HEK293 (cell line): ENCODE measurements at regions not wholly inside any gene's neighbourhood (a gene's known extent, or its start where the extent isn't known, plus 50 kb on each side); places are given as distances from the start of the nearest gene placed in this dataset.

Experiments used
- CTCF ChIP-seq: fragments of 450-650 bp; formaldehyde crosslinking; IDR thresholded peaks from 2 replicates; pipeline ENCODE4 v1.5.1; 2016; ENCODE audit warnings: missing biosample characterization, missing genetic modification characterization
- SP2 ChIP-seq: fragments of 450-650 bp; formaldehyde crosslinking; IDR thresholded peaks from 2 replicates; pipeline ENCODE4 v1.5.1; 2016; ENCODE audit warnings: missing biosample characterization, missing genetic modification characterization
- YY1 ChIP-seq: fragments of 450-650 bp; formaldehyde crosslinking; IDR thresholded peaks from 2 replicates; pipeline ENCODE4 v1.5.1; 2018; ENCODE audit warnings: missing biosample characterization, missing genetic modification characterization
- ZBTB17 ChIP-seq: fragments of 450-650 bp; formaldehyde crosslinking; IDR thresholded peaks from 2 replicates; pipeline ENCODE4 v1.5.1; 2016; ENCODE audit warnings: missing biosample characterization, missing genetic modification characterization
- ZFP41 ChIP-seq: fragments of 450-650 bp; formaldehyde crosslinking; IDR thresholded peaks from 2 replicates; pipeline ENCODE4 v1.5.1; 2016; ENCODE audit warnings: missing biosample characterization, missing genetic modification characterization, borderline replicate concordance
- ZNF140 ChIP-seq: fragments of 450-650 bp; formaldehyde crosslinking; IDR thresholded peaks from 2 replicates; pipeline ENCODE4 v1.5.1; 2016; ENCODE audit warnings: missing biosample characterization, missing genetic modification characterization
- ZNF174 ChIP-seq: fragments of 450-650 bp; formaldehyde crosslinking; IDR thresholded peaks from 2 replicates; pipeline ENCODE4 v1.5.0; 2017; ENCODE audit warnings: missing biosample characterization, mild to moderate bottlenecking, missing genetic modification characterization
- ZNF274 ChIP-seq, 2 experiments: fragments of 200-500 bp in 1 of 2; fragments of 450-650 bp in 1 of 2; sonication (Bioruptor generic) in 1 of 2; formaldehyde crosslinking in 1 of 2; IDR thresholded peaks; 2 replicates each; pipeline versions ENCODE4 v1.5.1 to v1.6.1; 2014 to 2016; ENCODE audit warnings: borderline replicate concordance in 1 of 2, inconsistent platforms in 1 of 2, low read length in 1 of 2, missing biosample characterization in 1 of 2, missing genetic modification characterization in 1 of 2
- ZNF549 ChIP-seq: fragments of 450-650 bp; IDR thresholded peaks from 2 replicates; pipeline ENCODE4 v1.5.1; 2018; ENCODE audit warnings: missing biosample characterization, missing genetic modification characterization, mild to moderate bottlenecking, inconsistent platforms, moderate library complexity
- ZNF692 ChIP-seq: fragments of 450-650 bp; formaldehyde crosslinking; IDR thresholded peaks from 2 replicates; pipeline ENCODE4 v1.5.1; 2016; ENCODE audit warnings: missing biosample characterization, missing genetic modification characterization
- ZNF785 ChIP-seq: fragments of 450-650 bp; formaldehyde crosslinking; IDR thresholded peaks from 2 replicates; pipeline ENCODE4 v1.5.1; 2016; ENCODE audit warnings: missing biosample characterization, missing genetic modification characterization

GRCh38 chr2:217360781-217361482 lies 501.1 kb upstream of the TNP1 start:
- TF ChIP-seq CTCF (tag by site-specific recombination) (no peak), YY1 (tag by site-specific recombination) (no peak), ZBTB17 (tag by site-specific recombination) (no peak), ZNF785 (tag by site-specific recombination) (no peak), ZNF549 (tag by site-specific recombination) (no peak), ZFP41 (tag by site-specific recombination) (no peak), ZNF174 (tag by site-specific recombination) (no peak), ZNF140 (tag by site-specific recombination) (no peak), ZNF274 (IDR thresholded peaks at IDR 0.05; ENCODE audit: low read length) (no peak), ZNF274 (tag by site-specific recombination; IDR thresholded peaks at IDR 0.05; ENCODE audit: borderline replicate concordance) (no peak), ZNF692 (no peak), SP2 (tag by site-specific recombination) (no peak)
